ENCODE measurements at regions not wholly inside any gene's neighbourhood (a gene's known extent, or its start where the extent isn't known, plus 50 kb on each side); places are given as distances from the start of the nearest gene placed in this dataset.

DNA sequence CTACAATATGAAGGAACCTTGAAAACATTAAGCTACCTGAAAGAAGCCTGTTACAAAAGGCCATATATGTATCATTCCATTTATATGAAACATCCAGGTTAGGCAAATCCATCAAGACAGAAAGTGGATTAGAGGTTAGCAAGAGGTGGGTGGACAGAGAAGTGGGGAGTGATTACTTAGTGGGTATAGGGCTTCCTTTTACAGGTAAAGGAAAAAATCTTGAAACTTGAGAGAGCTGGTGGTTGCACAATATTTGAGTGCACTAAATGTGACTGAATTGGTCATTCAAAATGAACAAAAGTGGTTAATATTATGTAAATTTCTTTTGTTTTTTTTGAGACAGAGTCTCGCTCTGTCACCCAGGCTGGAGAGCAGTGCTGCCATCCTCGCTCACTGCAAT lies 119.4 kb upstream of the KIF5B start:
- Histone ChIP-seq H3K27ac (ENCODE audit: extremely low read depth, low read depth, low read length) (no peak overlapping the region), H3K4me3 (ENCODE audit: low read depth, low read length) (no peak overlapping the region), H3K4me1 (ENCODE audit: control insufficient read depth, insufficient read depth, low read length) (no peaks in the 10 kb centered on the region), H3K9me3 (ENCODE audit: control insufficient read depth, insufficient read depth, low read depth, low read length) (no peaks in the 10 kb centered on the region), H3K36me3 (ENCODE audit: control insufficient read depth in 2 of 2, insufficient read depth in 1 of 2, low read length in 2 of 2) (no peaks in the 10 kb centered on the region)
- POLR2A ChIA-PET, result no interaction called here
- CTCF ChIA-PET, result no interaction called here
- TF ChIP-seq, protein P1, sequence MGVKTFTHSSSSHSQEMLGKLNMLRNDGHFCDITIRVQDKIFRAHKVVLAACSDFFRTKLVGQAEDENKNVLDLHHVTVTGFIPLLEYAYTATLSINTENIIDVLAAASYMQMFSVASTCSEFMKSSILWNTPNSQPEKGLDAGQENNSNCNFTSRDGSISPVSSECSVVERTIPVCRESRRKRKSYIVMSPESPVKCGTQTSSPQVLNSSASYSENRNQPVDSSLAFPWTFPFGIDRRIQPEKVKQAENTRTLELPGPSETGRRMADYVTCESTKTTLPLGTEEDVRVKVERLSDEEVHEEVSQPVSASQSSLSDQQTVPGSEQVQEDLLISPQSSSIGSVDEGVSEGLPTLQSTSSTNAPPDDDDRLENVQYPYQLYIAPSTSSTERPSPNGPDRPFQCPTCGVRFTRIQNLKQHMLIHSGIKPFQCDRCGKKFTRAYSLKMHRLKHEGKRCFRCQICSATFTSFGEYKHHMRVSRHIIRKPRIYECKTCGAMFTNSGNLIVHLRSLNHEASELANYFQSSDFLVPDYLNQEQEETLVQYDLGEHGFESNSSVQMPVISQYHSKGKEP (tag by site-specific recombination; IDR thresholded peaks at IDR 0.05), result no peak
- no peak for TF ChIP-seq ZNF426 (tag by site-specific recombination; IDR thresholded peaks at IDR 0.05)
- TF ChIP-seq, protein P2, sequence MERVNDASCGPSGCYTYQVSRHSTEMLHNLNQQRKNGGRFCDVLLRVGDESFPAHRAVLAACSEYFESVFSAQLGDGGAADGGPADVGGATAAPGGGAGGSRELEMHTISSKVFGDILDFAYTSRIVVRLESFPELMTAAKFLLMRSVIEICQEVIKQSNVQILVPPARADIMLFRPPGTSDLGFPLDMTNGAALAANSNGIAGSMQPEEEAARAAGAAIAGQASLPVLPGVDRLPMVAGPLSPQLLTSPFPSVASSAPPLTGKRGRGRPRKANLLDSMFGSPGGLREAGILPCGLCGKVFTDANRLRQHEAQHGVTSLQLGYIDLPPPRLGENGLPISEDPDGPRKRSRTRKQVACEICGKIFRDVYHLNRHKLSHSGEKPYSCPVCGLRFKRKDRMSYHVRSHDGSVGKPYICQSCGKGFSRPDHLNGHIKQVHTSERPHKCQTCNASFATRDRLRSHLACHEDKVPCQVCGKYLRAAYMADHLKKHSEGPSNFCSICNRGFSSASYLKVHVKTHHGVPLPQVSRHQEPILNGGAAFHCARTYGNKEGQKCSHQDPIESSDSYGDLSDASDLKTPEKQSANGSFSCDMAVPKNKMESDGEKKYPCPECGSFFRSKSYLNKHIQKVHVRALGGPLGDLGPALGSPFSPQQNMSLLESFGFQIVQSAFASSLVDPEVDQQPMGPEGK (tag by site-specific recombination; IDR thresholded peaks at IDR 0.05), result no peak
- TF ChIP-seq, protein P3, sequence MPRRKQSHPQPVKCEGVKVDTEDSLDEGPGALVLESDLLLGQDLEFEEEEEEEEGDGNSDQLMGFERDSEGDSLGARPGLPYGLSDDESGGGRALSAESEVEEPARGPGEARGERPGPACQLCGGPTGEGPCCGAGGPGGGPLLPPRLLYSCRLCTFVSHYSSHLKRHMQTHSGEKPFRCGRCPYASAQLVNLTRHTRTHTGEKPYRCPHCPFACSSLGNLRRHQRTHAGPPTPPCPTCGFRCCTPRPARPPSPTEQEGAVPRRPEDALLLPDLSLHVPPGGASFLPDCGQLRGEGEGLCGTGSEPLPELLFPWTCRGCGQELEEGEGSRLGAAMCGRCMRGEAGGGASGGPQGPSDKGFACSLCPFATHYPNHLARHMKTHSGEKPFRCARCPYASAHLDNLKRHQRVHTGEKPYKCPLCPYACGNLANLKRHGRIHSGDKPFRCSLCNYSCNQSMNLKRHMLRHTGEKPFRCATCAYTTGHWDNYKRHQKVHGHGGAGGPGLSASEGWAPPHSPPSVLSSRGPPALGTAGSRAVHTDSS (tag by site-specific recombination; IDR thresholded peaks at IDR 0.05), result no peak
- TF ChIP-seq, protein P4, sequence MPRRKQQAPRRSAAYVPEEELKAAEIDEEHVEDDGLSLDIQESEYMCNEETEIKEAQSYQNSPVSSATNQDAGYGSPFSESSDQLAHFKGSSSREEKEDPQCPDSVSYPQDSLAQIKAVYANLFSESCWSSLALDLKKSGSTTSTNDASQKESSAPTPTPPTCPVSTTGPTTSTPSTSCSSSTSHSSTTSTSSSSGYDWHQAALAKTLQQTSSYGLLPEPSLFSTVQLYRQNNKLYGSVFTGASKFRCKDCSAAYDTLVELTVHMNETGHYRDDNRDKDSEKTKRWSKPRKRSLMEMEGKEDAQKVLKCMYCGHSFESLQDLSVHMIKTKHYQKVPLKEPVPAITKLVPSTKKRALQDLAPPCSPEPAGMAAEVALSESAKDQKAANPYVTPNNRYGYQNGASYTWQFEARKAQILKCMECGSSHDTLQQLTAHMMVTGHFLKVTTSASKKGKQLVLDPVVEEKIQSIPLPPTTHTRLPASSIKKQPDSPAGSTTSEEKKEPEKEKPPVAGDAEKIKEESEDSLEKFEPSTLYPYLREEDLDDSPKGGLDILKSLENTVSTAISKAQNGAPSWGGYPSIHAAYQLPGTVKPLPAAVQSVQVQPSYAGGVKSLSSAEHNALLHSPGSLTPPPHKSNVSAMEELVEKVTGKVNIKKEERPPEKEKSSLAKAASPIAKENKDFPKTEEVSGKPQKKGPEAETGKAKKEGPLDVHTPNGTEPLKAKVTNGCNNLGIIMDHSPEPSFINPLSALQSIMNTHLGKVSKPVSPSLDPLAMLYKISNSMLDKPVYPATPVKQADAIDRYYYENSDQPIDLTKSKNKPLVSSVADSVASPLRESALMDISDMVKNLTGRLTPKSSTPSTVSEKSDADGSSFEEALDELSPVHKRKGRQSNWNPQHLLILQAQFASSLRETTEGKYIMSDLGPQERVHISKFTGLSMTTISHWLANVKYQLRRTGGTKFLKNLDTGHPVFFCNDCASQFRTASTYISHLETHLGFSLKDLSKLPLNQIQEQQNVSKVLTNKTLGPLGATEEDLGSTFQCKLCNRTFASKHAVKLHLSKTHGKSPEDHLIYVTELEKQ (tag by site-specific recombination; IDR thresholded peaks at IDR 0.05; ENCODE audit: borderline replicate concordance), result no peak
- no peak for TF ChIP-seq ZNF600 (tag by site-specific recombination; IDR thresholded peaks at IDR 0.05)
- TF ChIP-seq ZNF624 (tag by site-specific recombination; IDR thresholded peaks at IDR 0.05), result no peak
- no peak for TF ChIP-seq KLF7 (tag by site-specific recombination; IDR thresholded peaks at IDR 0.05; ENCODE audit: borderline replicate concordance)
- no peak for TF ChIP-seq ZBTB48 (tag by site-specific recombination; IDR thresholded peaks at IDR 0.05)
- no peak for TF ChIP-seq ZNF311 (tag by site-specific recombination; IDR thresholded peaks at IDR 0.05; ENCODE audit: borderline replicate concordance)
- TF ChIP-seq, protein P5, sequence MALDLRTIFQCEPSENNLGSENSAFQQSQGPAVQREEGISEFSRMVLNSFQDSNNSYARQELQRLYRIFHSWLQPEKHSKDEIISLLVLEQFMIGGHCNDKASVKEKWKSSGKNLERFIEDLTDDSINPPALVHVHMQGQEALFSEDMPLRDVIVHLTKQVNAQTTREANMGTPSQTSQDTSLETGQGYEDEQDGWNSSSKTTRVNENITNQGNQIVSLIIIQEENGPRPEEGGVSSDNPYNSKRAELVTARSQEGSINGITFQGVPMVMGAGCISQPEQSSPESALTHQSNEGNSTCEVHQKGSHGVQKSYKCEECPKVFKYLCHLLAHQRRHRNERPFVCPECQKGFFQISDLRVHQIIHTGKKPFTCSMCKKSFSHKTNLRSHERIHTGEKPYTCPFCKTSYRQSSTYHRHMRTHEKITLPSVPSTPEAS (tag by site-specific recombination; IDR thresholded peaks at IDR 0.05), result no peak
- TF ChIP-seq ZNF560 (tag by site-specific recombination; IDR thresholded peaks at IDR 0.05; ENCODE audit: borderline replicate concordance), result no peak

DNA sequence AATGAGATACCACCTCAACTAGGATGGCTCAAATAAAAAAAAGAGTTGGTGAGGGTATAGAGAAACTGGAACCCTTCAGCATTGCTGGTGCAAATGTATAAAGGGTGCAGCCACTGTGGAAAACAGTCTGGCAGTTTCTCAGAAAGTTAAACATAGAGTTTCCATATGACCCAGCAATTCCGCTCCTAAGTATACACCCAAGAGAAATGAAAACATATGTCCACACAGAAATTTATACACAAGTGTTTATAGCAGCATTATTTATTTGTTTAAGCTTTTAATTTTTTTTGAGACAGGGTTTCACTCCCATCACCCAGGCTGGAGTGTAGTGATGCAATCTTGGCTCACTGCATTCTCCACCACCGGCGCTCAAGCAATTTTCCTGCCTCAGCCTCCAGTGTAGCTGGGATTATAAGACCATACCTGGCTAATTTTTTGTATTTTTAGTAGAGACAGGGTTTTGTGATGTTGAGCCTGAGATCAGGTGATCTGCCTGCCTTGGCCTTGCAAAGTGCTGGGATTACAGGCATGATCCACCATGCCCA lies 118.2 kb upstream of the KIF5B start:
- ChIA-PET POLR2A (no interaction called here), CTCF (no interaction called here)
- Histone ChIP-seq H3K36me3 (ENCODE audit: control insufficient read depth in 2 of 2, insufficient read depth in 1 of 2, low read length in 2 of 2) (no peaks in the 10 kb centered on the region), H3K9me3 (ENCODE audit: control insufficient read depth, insufficient read depth, low read depth, low read length) (no peaks in the 10 kb centered on the region), H3K27ac (ENCODE audit: extremely low read depth, low read depth, low read length) (no peak overlapping the region), H3K4me1 (ENCODE audit: control insufficient read depth, insufficient read depth, low read length) (no peaks in the 10 kb centered on the region), H3K4me3 (ENCODE audit: low read depth, low read length) (no peak overlapping the region)
- TF ChIP-seq SETDB1 (IDR thresholded peaks at IDR 0.05; ENCODE audit: insufficient read length, low read length) (peak; percentile 28), ZNF140 (tag by site-specific recombination; IDR thresholded peaks at IDR 0.05) (peak; percentile 96), ZNF707 (tag by site-specific recombination; IDR thresholded peaks at IDR 0.05) (no peak)
- TF ChIP-seq, protein P6, sequence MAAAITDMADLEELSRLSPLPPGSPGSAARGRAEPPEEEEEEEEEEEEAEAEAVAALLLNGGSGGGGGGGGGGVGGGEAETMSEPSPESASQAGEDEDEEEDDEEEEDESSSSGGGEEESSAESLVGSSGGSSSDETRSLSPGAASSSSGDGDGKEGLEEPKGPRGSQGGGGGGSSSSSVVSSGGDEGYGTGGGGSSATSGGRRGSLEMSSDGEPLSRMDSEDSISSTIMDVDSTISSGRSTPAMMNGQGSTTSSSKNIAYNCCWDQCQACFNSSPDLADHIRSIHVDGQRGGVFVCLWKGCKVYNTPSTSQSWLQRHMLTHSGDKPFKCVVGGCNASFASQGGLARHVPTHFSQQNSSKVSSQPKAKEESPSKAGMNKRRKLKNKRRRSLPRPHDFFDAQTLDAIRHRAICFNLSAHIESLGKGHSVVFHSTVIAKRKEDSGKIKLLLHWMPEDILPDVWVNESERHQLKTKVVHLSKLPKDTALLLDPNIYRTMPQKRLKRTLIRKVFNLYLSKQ (tag by site-specific recombination; IDR thresholded peaks at IDR 0.05; ENCODE audit: borderline replicate concordance), result no peak
